Testis (tissue), 2 donors: ENCODE measurements at regions not wholly inside any gene's neighbourhood (a gene's known extent, or its start where the extent isn't known, plus 50 kb on each side); places are given as distances from the start of the nearest gene placed in this dataset.

Experiments used
- POLR2A ChIP-seq: fragments of 450-650 bp; IDR thresholded peaks from one replicate; pipeline ENCODE4 v1.6.1; 2017; ENCODE audit warnings: antibody characterized with exemption, mild to moderate bottlenecking, moderate library complexity
- TF ChIP-seq, protein P1 (sequence below), 3 experiments: fragments of 450-650 bp in 2 of 3; fragments of 200-600 bp in 1 of 3; sonication (generic) in 1 of 3; IDR thresholded peaks; one replicate each; pipeline ENCODE4 v1.5.1; 2016 to 2019; ENCODE audit warnings: antibody characterized with exemption in 3 of 3, mild to moderate bottlenecking in 2 of 3, moderate library complexity in 1 of 3

- TF ChIP-seq POLR2A = no peak
- TF ChIP-seq, protein P1, sequence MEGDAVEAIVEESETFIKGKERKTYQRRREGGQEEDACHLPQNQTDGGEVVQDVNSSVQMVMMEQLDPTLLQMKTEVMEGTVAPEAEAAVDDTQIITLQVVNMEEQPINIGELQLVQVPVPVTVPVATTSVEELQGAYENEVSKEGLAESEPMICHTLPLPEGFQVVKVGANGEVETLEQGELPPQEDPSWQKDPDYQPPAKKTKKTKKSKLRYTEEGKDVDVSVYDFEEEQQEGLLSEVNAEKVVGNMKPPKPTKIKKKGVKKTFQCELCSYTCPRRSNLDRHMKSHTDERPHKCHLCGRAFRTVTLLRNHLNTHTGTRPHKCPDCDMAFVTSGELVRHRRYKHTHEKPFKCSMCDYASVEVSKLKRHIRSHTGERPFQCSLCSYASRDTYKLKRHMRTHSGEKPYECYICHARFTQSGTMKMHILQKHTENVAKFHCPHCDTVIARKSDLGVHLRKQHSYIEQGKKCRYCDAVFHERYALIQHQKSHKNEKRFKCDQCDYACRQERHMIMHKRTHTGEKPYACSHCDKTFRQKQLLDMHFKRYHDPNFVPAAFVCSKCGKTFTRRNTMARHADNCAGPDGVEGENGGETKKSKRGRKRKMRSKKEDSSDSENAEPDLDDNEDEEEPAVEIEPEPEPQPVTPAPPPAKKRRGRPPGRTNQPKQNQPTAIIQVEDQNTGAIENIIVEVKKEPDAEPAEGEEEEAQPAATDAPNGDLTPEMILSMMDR (IDR thresholded peaks at IDR 0.05) = no peak
Measured at GRCh38 chr3:124229836-124230235, 237.9 kb upstream of the ROPN1 start.
